GM06990 (cell line): ENCODE measurements at regions not wholly inside any gene's neighbourhood (a gene's known extent, or its start where the extent isn't known, plus 50 kb on each side); places are given as distances from the start of the nearest gene placed in this dataset.

ENCODE experiments used
- DNase-seq: peaks from one replicate; pipeline ENCODE4 v3.0.0-alpha.2; 2011; ENCODE audit not compliant: insufficient read length; ENCODE audit errors: extremely low read depth
- H3K27me3 ChIP-seq: replicated peaks from 2 replicates; pipeline ENCODE4 v1.6.0; 2011; ENCODE audit warnings: low read length; ENCODE audit not compliant: control insufficient read depth, insufficient read depth
- H3K36me3 ChIP-seq: 2 replicates; pipeline ENCODE4 v1.5.1; 2011; ENCODE audit warnings: low read length; ENCODE audit not compliant: control insufficient read depth, insufficient read depth
- H3K4me3 ChIP-seq: replicated peaks from 2 replicates; pipeline ENCODE4 v1.5.1; 2011; ENCODE audit warnings: low read depth, mild to moderate bottlenecking, control low read depth, low read length
- TF ChIP-seq, protein P1 (sequence below): IDR thresholded peaks from 2 replicates; pipeline ENCODE4 v1.5.1; 2011; ENCODE audit warnings: low read length, control low read depth, mild to moderate bottlenecking, inconsistent platforms; ENCODE audit not compliant: insufficient read depth, poor library complexity, severe bottlenecking

DNA sequence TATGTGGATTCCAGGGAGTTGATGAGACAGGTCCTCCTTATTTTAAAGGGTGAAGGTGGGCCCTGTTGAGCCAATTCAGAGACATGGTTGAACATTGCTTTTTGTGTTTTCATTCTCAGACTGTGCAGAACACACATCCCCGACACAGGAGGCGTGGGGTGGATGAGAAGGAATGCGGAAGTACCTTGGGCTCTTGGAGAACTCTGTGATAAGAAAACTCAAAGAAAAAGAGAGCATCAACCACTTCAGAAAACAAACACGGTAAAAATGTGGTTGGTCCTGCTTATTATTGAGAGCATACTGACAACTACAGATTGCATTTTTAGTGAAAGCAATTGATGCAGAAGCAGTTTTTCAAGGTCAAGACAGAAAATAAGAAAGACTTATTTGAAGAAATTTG is 659.8 kb downstream of the IRX1 start:
- TF ChIP-seq, protein P1, sequence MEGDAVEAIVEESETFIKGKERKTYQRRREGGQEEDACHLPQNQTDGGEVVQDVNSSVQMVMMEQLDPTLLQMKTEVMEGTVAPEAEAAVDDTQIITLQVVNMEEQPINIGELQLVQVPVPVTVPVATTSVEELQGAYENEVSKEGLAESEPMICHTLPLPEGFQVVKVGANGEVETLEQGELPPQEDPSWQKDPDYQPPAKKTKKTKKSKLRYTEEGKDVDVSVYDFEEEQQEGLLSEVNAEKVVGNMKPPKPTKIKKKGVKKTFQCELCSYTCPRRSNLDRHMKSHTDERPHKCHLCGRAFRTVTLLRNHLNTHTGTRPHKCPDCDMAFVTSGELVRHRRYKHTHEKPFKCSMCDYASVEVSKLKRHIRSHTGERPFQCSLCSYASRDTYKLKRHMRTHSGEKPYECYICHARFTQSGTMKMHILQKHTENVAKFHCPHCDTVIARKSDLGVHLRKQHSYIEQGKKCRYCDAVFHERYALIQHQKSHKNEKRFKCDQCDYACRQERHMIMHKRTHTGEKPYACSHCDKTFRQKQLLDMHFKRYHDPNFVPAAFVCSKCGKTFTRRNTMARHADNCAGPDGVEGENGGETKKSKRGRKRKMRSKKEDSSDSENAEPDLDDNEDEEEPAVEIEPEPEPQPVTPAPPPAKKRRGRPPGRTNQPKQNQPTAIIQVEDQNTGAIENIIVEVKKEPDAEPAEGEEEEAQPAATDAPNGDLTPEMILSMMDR: no peak
- Histone ChIP-seq H3K36me3 (no peaks in the 10 kb centered on the region), H3K4me3 (no peak overlapping the region), H3K27me3 (no peaks in the 10 kb centered on the region)
- DNase-seq: no peak

GRCh38 chr5:4258170-4258569 is 662.5 kb downstream of the IRX1 start:
- TF ChIP-seq, protein P1: no peak
- H3K4me3 ChIP-seq: no peak overlapping the region
- H3K27me3 ChIP-seq: no peaks in the 10 kb centered on the region
- no peaks in the 10 kb centered on the region for H3K36me3 ChIP-seq
- no peak for DNase-seq

DNA sequence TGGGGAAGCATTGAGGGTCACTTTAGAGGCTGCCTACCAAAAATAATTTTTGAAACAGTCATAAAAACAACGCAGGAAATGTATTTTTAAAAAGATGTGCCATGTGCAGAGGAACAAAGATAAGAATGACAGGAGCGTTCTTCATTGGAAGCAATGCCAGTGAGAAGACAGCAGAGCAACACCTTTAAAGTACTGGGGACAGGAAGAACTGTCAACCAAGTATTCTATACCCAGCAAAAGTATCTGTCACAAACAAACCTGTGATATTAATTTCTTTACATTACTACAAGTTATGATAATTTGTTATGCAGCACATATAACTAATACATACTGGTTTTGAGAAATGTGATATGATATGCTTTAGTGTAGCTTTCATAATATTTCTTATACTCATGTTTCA is 675.6 kb downstream of the IRX1 start:
- no peak overlapping the region for H3K4me3 ChIP-seq
- TF ChIP-seq, protein P1: no peak
- DNase-seq: no peak

GRCh38 chr5:4275232-4275631 is 679.6 kb downstream of the IRX1 start:
- H3K27me3 ChIP-seq: no peaks in the 10 kb centered on the region
- TF ChIP-seq, protein P1: no peak
- no peak for DNase-seq
- H3K36me3 ChIP-seq: no peaks in the 10 kb centered on the region
- no peak overlapping the region for H3K4me3 ChIP-seq

More for the DNA sequence above, 675.6 kb downstream of the IRX1 start:
- Histone ChIP-seq H3K27me3 (no peaks in the 10 kb centered on the region), H3K36me3 (no peaks in the 10 kb centered on the region)

DNA sequence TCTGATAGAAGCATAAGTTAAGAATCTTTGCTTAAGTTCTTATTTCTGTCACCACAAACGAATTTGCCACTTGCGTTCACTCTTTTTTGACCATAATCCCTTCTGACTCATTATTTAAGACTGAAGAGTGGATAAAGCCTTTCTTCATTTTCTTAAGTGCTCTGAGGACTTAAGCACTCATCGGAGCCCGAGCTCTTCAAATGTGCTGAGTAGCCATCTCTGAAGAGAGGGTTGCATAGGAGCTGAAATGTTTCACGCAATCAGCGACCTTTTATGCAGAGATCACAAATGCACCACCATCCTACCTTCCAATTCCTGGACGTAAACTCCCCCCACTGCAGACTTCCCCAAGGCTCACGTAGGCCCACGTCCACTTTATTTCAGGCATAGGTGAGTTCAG is 699.2 kb downstream of the IRX1 start:
- no peaks in the 10 kb centered on the region for H3K36me3 ChIP-seq
- no peak overlapping the region for H3K4me3 ChIP-seq
- TF ChIP-seq, protein P1: no peak
- no peaks in the 10 kb centered on the region for H3K27me3 ChIP-seq
- DNase-seq: no peak

DNA sequence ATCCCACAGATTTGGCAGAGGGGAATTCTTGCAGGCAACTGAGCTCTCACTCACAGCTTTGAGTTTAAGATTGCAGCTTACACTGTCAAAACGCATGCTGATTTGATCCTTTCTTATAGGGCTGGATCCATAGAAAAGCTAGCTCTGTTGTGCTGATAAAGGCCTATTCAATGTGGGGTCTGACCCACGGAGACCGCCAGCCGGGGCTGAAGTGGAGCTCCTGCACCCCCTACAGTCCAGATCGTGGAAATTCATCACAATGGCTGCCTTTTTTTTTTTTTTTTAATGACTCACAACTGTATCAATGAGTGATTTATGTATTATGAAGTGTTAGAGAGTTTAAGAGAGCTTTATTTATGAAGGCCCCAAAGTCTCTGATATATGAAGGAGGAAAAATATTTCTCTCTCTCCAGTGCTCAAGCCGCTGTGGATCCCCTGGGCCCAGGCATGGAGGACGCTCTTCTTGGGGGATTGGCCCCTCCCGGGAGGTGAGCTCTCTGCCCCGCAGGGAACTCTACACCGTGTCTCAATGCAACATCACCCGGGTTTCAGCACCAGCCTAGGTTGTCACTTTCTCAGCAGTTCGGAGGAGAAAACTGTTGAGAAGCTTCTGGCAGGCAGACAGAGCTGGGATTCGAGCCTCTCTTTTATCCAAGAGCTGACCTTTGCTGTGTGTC is 700.2 kb downstream of the IRX1 start:
- H3K36me3 ChIP-seq: no peaks in the 10 kb centered on the region
- no peak for DNase-seq
- TF ChIP-seq, protein P1: no peak
- H3K4me3 ChIP-seq: no peak overlapping the region
- no peaks in the 10 kb centered on the region for H3K27me3 ChIP-seq
